Neural cell (in vitro differentiated cells): ENCODE measurements at regions not wholly inside any gene's neighbourhood (a gene's known extent, or its start where the extent isn't known, plus 50 kb on each side); places are given as distances from the start of the nearest gene placed in this dataset.

Experiments
- H2AFZ ChIP-seq: fragments of 200-600, 300-800 bp; sonication (generic), shearing (Covaris generic); 2 replicates; pipeline ENCODE4 v1.6.0; 2014; ENCODE audit warnings: low read depth, mild to moderate bottlenecking, antibody characterized with exemption, low read length, moderate library complexity
- H3F3A ChIP-seq: fragments of 200-600 bp; shearing (Covaris generic); 2 replicates; pipeline ENCODE4 v1.6.1; 2016; ENCODE audit warnings: mild to moderate bottlenecking, moderate library complexity, mixed read lengths, antibody characterized with exemption, low read length; ENCODE audit not compliant: insufficient read depth, poor library complexity, severe bottlenecking
- H3K27ac ChIP-seq: fragments of 200-600, 300-800 bp; sonication (generic), shearing (Covaris generic); 2 replicates; pipeline ENCODE4 v1.5.1; 2014; ENCODE audit warnings: mild to moderate bottlenecking, low read length, moderate library complexity
- H3K27me3 ChIP-seq: fragments of 300-800, 200-600 bp; sonication (generic), shearing (Covaris generic); 2 replicates; pipeline ENCODE4 v1.6.0; 2014; ENCODE audit warnings: mild to moderate bottlenecking, low read depth, low read length, moderate library complexity; ENCODE audit not compliant: insufficient read depth
- H3K36me3 ChIP-seq: fragments of 300-800, 200-600 bp; sonication (generic), shearing (Covaris generic); 2 replicates; pipeline ENCODE4 v1.5.1; 2014; ENCODE audit warnings: mild to moderate bottlenecking, antibody characterized with exemption, low read length, moderate library complexity; ENCODE audit not compliant: insufficient read depth
- H3K4me2 ChIP-seq: fragments of 300-800, 200-600 bp; sonication (generic), shearing (Covaris generic); 2 replicates; pipeline ENCODE4 v1.6.0; 2014; ENCODE audit warnings: mild to moderate bottlenecking, low read length
- H3K4me3 ChIP-seq: fragments of 300-800, 200-600 bp; sonication (generic), shearing (Covaris generic); 2 replicates; pipeline ENCODE4 v1.5.1; 2014; ENCODE audit warnings: mild to moderate bottlenecking, low read length, moderate library complexity
- H3K79me2 ChIP-seq: fragments of 200-600 bp; shearing (Covaris generic); replicated peaks from 2 replicates; pipeline ENCODE4 v1.6.0; 2014; ENCODE audit warnings: mild to moderate bottlenecking, low read length, moderate library complexity; ENCODE audit not compliant: insufficient read depth
- H3K9ac ChIP-seq: fragments of 300-800, 200-600 bp; sonication (generic), shearing (Covaris generic); 2 replicates; pipeline ENCODE4 v1.6.1; 2016; ENCODE audit warnings: mild to moderate bottlenecking, low read length, mixed read lengths
- H3K9me2 ChIP-seq: fragments of 200-600 bp; shearing (Covaris generic); 2 replicates; pipeline ENCODE4 v1.6.1; 2016; ENCODE audit warnings: mild to moderate bottlenecking, low read length, mixed read lengths; ENCODE audit not compliant: insufficient read depth
- H3K9me3 ChIP-seq: fragments of 200-600, 300-800 bp; sonication (generic), shearing (Covaris generic); 2 replicates; pipeline ENCODE4 v1.6.1; 2016; ENCODE audit warnings: mild to moderate bottlenecking, mixed run types, low read length, moderate library complexity, mixed read lengths
- H4K20me1 ChIP-seq: fragments of 200-600 bp; shearing (Covaris generic); 2 replicates; pipeline ENCODE4 v1.6.1; 2016; ENCODE audit warnings: mild to moderate bottlenecking, mixed run types; ENCODE audit not compliant: insufficient read depth
- CTCF ChIP-seq: fragments of 450-650 bp; IDR thresholded peaks from 2 replicates; pipeline ENCODE4 v1.5.1; 2014; ENCODE audit warnings: antibody characterized with exemption, mild to moderate bottlenecking, moderate library complexity; ENCODE audit not compliant: poor library complexity, severe bottlenecking
- EP300 ChIP-seq: fragments of 450-650 bp; conservative IDR thresholded peaks from 2 replicates; pipeline ENCODE4 v1.6.1; 2014; ENCODE audit warnings: antibody characterized with exemption, mild to moderate bottlenecking, moderate library complexity; ENCODE audit not compliant: poor library complexity, severe bottlenecking
- EZH2 ChIP-seq: fragments of 200-600, 300-800 bp; shearing (Covaris generic), sonication (generic); IDR thresholded peaks from 2 replicates; pipeline ENCODE4 v1.6.1; 2014; ENCODE audit warnings: antibody characterized with exemption, low read length, borderline replicate concordance, mild to moderate bottlenecking; ENCODE audit not compliant: insufficient read depth, poor library complexity, severe bottlenecking
- MXI1 ChIP-seq: fragments of 450-650 bp; conservative IDR thresholded peaks from 2 replicates; pipeline ENCODE4 v1.6.1; 2014; ENCODE audit warnings: antibody characterized with exemption, mild to moderate bottlenecking; ENCODE audit not compliant: poor library complexity, severe bottlenecking
- POLR2AphosphoS5 ChIP-seq: IDR thresholded peaks from 2 replicates; pipeline ENCODE4 v1.6.1; 2012
- RAD21 ChIP-seq: fragments of 450-650 bp; conservative IDR thresholded peaks from 2 replicates; pipeline ENCODE4 v1.6.1; 2014; ENCODE audit warnings: antibody characterized with exemption, mild to moderate bottlenecking, moderate library complexity
- REST ChIP-seq: IDR thresholded peaks from 2 replicates; pipeline ENCODE4 v1.6.1; 2012; ENCODE audit warnings: borderline replicate concordance
- SMC3 ChIP-seq: fragments of 450-650 bp; conservative IDR thresholded peaks from 2 replicates; pipeline ENCODE4 v1.6.1; 2014; ENCODE audit warnings: antibody characterized with exemption, mild to moderate bottlenecking, moderate library complexity; ENCODE audit not compliant: poor library complexity
- TAF1 ChIP-seq: IDR thresholded peaks from 2 replicates; pipeline ENCODE4 v1.6.1; 2012; ENCODE audit warnings: low read depth

GRCh38 chr3:31220431-31220830, 312.3 kb upstream of the STT3B start:
- H4K20me1 ChIP-seq: no peaks in the 10 kb centered on the region
- H3F3A ChIP-seq: no peaks in the 10 kb centered on the region
- no peaks in the 10 kb centered on the region for H3K36me3 ChIP-seq
- no peak overlapping the region for H3K27ac ChIP-seq
- H3K9me2 ChIP-seq: no peaks in the 10 kb centered on the region
- H2AFZ ChIP-seq: no peak overlapping the region
- no peak overlapping the region for H3K4me3 ChIP-seq
- H3K27me3 ChIP-seq: no peaks in the 10 kb centered on the region
- no peak overlapping the region for H3K9ac ChIP-seq
- TF ChIP-seq EP300: no peak
- no peak for TF ChIP-seq SMC3
- no peak for TF ChIP-seq POLR2AphosphoS5
- no peak for TF ChIP-seq RAD21
- TF ChIP-seq TAF1: no peak
- TF ChIP-seq MXI1: no peak
- TF ChIP-seq EZH2: no peak
- TF ChIP-seq REST: no peak
- TF ChIP-seq CTCF: no peak
- H3K4me2 ChIP-seq: no peak overlapping the region
- no peaks in the 10 kb centered on the region for H3K79me2 ChIP-seq
- H3K9me3 ChIP-seq: no peaks in the 10 kb centered on the region

GRCh38 chr3:31223278-31223677, 309.4 kb upstream of the STT3B start:
- Histone ChIP-seq H4K20me1 (no peaks in the 10 kb centered on the region), H3K27ac (no peak overlapping the region), H3F3A (no peaks in the 10 kb centered on the region), H3K4me3 (no peak overlapping the region), H3K27me3 (no peaks in the 10 kb centered on the region), H2AFZ (no peak overlapping the region), H3K9me2 (no peaks in the 10 kb centered on the region), H3K79me2 (no peaks in the 10 kb centered on the region), H3K9me3 (no peaks in the 10 kb centered on the region), H3K9ac (no peak overlapping the region), H3K36me3 (no peaks in the 10 kb centered on the region), H3K4me2 (no peak overlapping the region)
- TF ChIP-seq MXI1 (no peak), POLR2AphosphoS5 (no peak), TAF1 (no peak), RAD21 (no peak), REST (no peak), SMC3 (no peak), EP300 (no peak), CTCF (no peak)
